CD14-positive monocyte (primary cell): ENCODE measurements at regions not wholly inside any gene's neighbourhood (a gene's known extent, or its start where the extent isn't known, plus 50 kb on each side); places are given as distances from the start of the nearest gene placed in this dataset.

Source experiments
- DNase-seq, 3 donors: peaks; one replicate each; pipeline ENCODE4 v3.0.0-alpha.2; 2011 to 2022
- H2AFZ ChIP-seq: 2 replicates; pipeline ENCODE4 v1.6.0; 2012; ENCODE audit warnings: mild to moderate bottlenecking, low read depth, low read length, inconsistent platforms; ENCODE audit not compliant: insufficient read depth, poor library complexity, severe bottlenecking
- H3K27ac ChIP-seq, 2 donors: 1 replicate in 1 of 2; 2 replicates in 1 of 2; pipeline ENCODE4 v1.5.1; 2012 to 2013; ENCODE audit warnings: low read length in 2 of 2, control low read depth in 1 of 2, inconsistent platforms in 1 of 2, low read depth in 1 of 2, mild to moderate bottlenecking in 1 of 2
- H3K27me3 ChIP-seq, 2 donors: one replicate each; pipeline versions ENCODE4 v1.6.0 to v1.6.1; 2011 to 2013; ENCODE audit warnings: low read length in 2 of 2; ENCODE audit not compliant: control insufficient read depth in 2 of 2, insufficient read depth in 2 of 2
- H3K36me3 ChIP-seq, 2 donors: replicated peaks in 1 of 2; 1 replicate in 1 of 2; 2 replicates in 1 of 2; pipeline versions ENCODE4 v1.5.1 to v1.6.1; 2012 to 2013; ENCODE audit warnings: low read length in 2 of 2, control low read depth in 1 of 2, inconsistent platforms in 1 of 2, mild to moderate bottlenecking in 1 of 2; ENCODE audit not compliant: insufficient read depth in 2 of 2, control insufficient read depth in 1 of 2
- H3K4me1 ChIP-seq, 2 donors: 1 replicate in 1 of 2; 2 replicates in 1 of 2; pipeline versions ENCODE4 v1.5.1 to v1.6.1; 2012 to 2013; ENCODE audit warnings: low read length in 2 of 2, control low read depth in 1 of 2, inconsistent platforms in 1 of 2, mild to moderate bottlenecking in 1 of 2, moderate library complexity in 1 of 2; ENCODE audit not compliant: insufficient read depth in 2 of 2, control insufficient read depth in 1 of 2
- H3K4me2 ChIP-seq: replicated peaks from 2 replicates; pipeline ENCODE3; 2012; ENCODE audit warnings: low read length, moderate library complexity, mild to moderate bottlenecking; ENCODE audit not compliant: poor library complexity, severe bottlenecking; ENCODE audit errors: extremely low read depth
- H3K4me3 ChIP-seq, 3 experiments: fragments of 200-600 bp in 1 of 3; sonication (generic) in 1 of 3; replicated peaks in 1 of 3; 1 replicate in 2 of 3; 2 replicates in 1 of 3; pipeline ENCODE4 v1.5.1; 2011 to 2013; ENCODE audit warnings: low read length in 3 of 3, mild to moderate bottlenecking in 3 of 3, control low read depth in 2 of 3, low read depth in 2 of 3, inconsistent platforms in 1 of 3, moderate library complexity in 1 of 3
- H3K79me2 ChIP-seq: 2 replicates; pipeline ENCODE4 v1.6.0; 2012; ENCODE audit warnings: mild to moderate bottlenecking, control low read depth, inconsistent platforms, low read length, moderate library complexity; ENCODE audit not compliant: insufficient read depth
- H3K9ac ChIP-seq: 2 replicates; pipeline ENCODE4 v1.6.0; 2017; ENCODE audit warnings: low read length, mild to moderate bottlenecking; ENCODE audit not compliant: insufficient read depth, poor library complexity, severe bottlenecking
- H3K9me3 ChIP-seq, 2 donors: replicated peaks in 1 of 2; 1 replicate in 1 of 2; 2 replicates in 1 of 2; pipeline versions ENCODE4 v1.5.1 to v1.6.1; 2012 to 2013; ENCODE audit warnings: low read length in 2 of 2, control low read depth in 1 of 2; ENCODE audit not compliant: control insufficient read depth in 1 of 2, insufficient read depth in 1 of 2
- H4K20me1 ChIP-seq: 2 replicates; pipeline ENCODE4 v1.6.0; 2012; ENCODE audit warnings: mild to moderate bottlenecking, low read length, control low read depth, moderate library complexity; ENCODE audit not compliant: insufficient read depth
- H3K27ac Mint-ChIP-seq, 7 donors: one replicate each; pipeline ENCODE4 v1.8.0; 2020; ENCODE audit warnings: mild to moderate bottlenecking in 7 of 7, mixed read lengths in 7 of 7, moderate library complexity in 6 of 7, inconsistent platforms in 2 of 7
- H3K27me3 Mint-ChIP-seq, 3 donors: one replicate each; pipeline ENCODE4 v1.8.0; 2021 to 2022; ENCODE audit warnings: low read depth in 3 of 3, mild to moderate bottlenecking in 3 of 3, mixed read lengths in 3 of 3, moderate library complexity in 3 of 3, inconsistent platforms in 1 of 3
- H3K36me3 Mint-ChIP-seq, 2 donors: one replicate each; pipeline ENCODE4 v1.8.0; 2020; ENCODE audit warnings: mixed read lengths in 2 of 2, inconsistent platforms in 1 of 2, mild to moderate bottlenecking in 1 of 2
- H3K4me1 Mint-ChIP-seq: one replicate; pipeline ENCODE4 v1.8.0; 2020; ENCODE audit warnings: mild to moderate bottlenecking, mixed read lengths
- H3K4me3 Mint-ChIP-seq, 2 donors: one replicate each; pipeline ENCODE4 v1.8.0; 2020; ENCODE audit warnings: mild to moderate bottlenecking in 2 of 2, mixed read lengths in 2 of 2, moderate library complexity in 1 of 2
- H3K9me3 Mint-ChIP-seq, 7 donors: one replicate each; pipeline ENCODE4 v1.8.0; 2020 to 2022; ENCODE audit warnings: mixed read lengths in 7 of 7, mild to moderate bottlenecking in 6 of 7, moderate library complexity in 6 of 7, inconsistent platforms in 2 of 7
- CTCF ChIP-seq: fragments of 200-600 bp; IDR thresholded peaks from one replicate; pipeline ENCODE4 v1.8.0; 2022; ENCODE audit warnings: antibody characterized with exemption, mild to moderate bottlenecking
- WGBS: methylation state at CpG from one replicate; pipeline ENCODE4 v1.1.5; 2013; ENCODE audit warnings: missing lambda C conversion rate; ENCODE audit not compliant: insufficient coverage; 5-methylcytosine and 5-hydroxymethylcytosine counted together
- intact Hi-C, 2 donors: fragments of 100-400 bp; cut with micrococcal nuclease; formaldehyde crosslinking; loops; one replicate each; pipeline versions ENCODE4 v1.15.0 to v1.15.1; 2023

GRCh38 chr12:22904485-22904884, 279.5 kb downstream of the ETNK1 start:
- TF ChIP-seq CTCF, result no peak
- Mint-ChIP-seq H3K36me3 (no peaks in the 10 kb centered on the region), H3K27ac (no peak overlapping the region), H3K4me1 (no peaks in the 10 kb centered on the region), H3K27me3 (peaks cover 0 to 2% (median 0%) of the 10 kb centered on the region in 3 donors), H3K4me3 (no peak overlapping the region), H3K9me3 (peaks cover 0 to 11% (median 6%) of the 10 kb centered on the region in 7 donors)
- Histone ChIP-seq H2AFZ (no peak overlapping the region), H3K9me3 (peaks cover 0 to 4% of the 10 kb centered on the region in 2 donors), H3K4me1 (no peaks in the 10 kb centered on the region), H3K36me3 (no peaks in the 10 kb centered on the region), H3K27me3 (no peaks in the 10 kb centered on the region), H3K27ac (no peak overlapping the region), H3K79me2 (no peaks in the 10 kb centered on the region), H3K4me2 (no peak overlapping the region), H4K20me1 (no peaks in the 10 kb centered on the region), H3K4me3 (no peak overlapping the region), H3K9ac (no peak overlapping the region)
- no peak for DNase-seq
- no CpG with 5 or more reads among the region's 1 CpG for WGBS
- intact Hi-C loops, result no loop called here

- WGBS, result no CpG with 5 or more reads among the region's 4 CpGs
- Histone ChIP-seq H3K36me3 (no peaks in the 10 kb centered on the region), H3K4me3 (no peak overlapping the region), H3K4me2 (no peak overlapping the region), H3K79me2 (no peaks in the 10 kb centered on the region), H4K20me1 (no peaks in the 10 kb centered on the region), H3K4me1 (no peaks in the 10 kb centered on the region), H3K9ac (no peak overlapping the region), H3K27me3 (no peaks in the 10 kb centered on the region), H3K27ac (no peak overlapping the region), H3K9me3 (no peaks in the 10 kb centered on the region), H2AFZ (no peak overlapping the region)
- no peak for TF ChIP-seq CTCF
- Mint-ChIP-seq H3K27ac (no peak overlapping the region), H3K4me3 (no peak overlapping the region), H3K9me3 (peaks cover 0 to 6% (median 4%) of the 10 kb centered on the region in 7 donors), H3K4me1 (no peaks in the 10 kb centered on the region), H3K27me3 (peaks cover 0 to 1% (median 0%) of the 10 kb centered on the region in 3 donors), H3K36me3 (no peaks in the 10 kb centered on the region)
- intact Hi-C loops, result no loop called here
- no peak for DNase-seq
These were observed 291.3 kb downstream of the ETNK1 start for GRCh38 chr12:22916241-22916640.
